Retinal pigment epithelial cell (primary cell): ENCODE measurements at regions not wholly inside any gene's neighbourhood (a gene's known extent, or its start where the extent isn't known, plus 50 kb on each side); places are given as distances from the start of the nearest gene placed in this dataset.

ENCODE experiments used
- DNase-seq: peaks from one replicate; pipeline ENCODE4 v3.0.0-alpha.2; 2010; ENCODE audit warnings: low read depth
- H3K4me3 ChIP-seq: 2 replicates; pipeline ENCODE4 v1.5.1; 2011; ENCODE audit warnings: mild to moderate bottlenecking, low read length, control low read depth, moderate library complexity
- CTCF ChIP-seq: conservative IDR thresholded peaks from 2 replicates; pipeline ENCODE4 v1.5.1; 2011; ENCODE audit warnings: low read depth, low read length, control low read depth, inconsistent platforms

DNA sequence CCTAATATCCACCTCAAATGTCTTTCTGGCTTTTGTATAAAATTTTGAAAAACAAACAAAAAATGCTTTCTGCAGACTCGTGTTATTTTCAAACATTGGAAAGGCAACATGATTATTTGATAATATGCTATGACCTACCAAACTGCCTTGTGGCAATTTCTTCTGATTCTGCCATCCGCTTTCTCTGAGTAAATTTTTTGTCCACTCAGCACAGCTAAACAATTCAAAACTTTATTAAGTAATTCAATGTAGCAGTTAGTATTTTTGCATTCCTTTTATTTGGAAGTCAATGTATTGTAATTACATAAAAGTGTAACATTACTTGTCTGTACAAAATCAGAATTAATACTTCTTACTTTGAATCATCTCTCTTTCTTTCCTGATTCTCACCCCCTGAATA, 1206.6 kb upstream of the EYS start:
- DNase-seq, result no peak
- H3K4me3 ChIP-seq, result no peak overlapping the region
- no peak for TF ChIP-seq CTCF

DNA sequence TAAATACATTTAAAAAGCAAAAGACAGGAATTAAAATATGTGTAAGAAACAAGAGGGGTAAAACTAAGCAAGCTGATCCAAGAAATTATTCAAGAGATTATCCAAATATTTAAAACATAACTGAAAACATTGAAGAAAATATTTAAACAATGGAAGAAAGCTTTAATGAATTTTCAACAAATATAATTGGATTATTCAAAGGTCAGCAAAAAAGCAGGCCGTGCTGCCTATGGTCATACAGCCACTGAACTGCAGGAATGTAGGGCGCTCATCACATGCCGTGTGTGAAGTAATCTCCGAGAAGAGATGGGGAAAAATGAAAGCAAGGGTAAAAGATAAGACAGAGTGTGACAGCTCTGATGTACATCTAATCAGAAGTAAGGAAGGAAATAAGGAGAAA, 1195.4 kb upstream of the EYS start:
- no peak overlapping the region for H3K4me3 ChIP-seq
- no peak for DNase-seq
- TF ChIP-seq CTCF, result no peak

GRCh38 chr6:66900133-66901083, 1193.4 kb upstream of the EYS start:
- no peak for TF ChIP-seq CTCF
- H3K4me3 ChIP-seq, result no peak overlapping the region
- DNase-seq, result no peak

GRCh38 chr6:66897576-66897975, 1190.5 kb upstream of the EYS start:
- H3K4me3 ChIP-seq, result no peak overlapping the region
- no peak for DNase-seq
- no peak for TF ChIP-seq CTCF

DNA sequence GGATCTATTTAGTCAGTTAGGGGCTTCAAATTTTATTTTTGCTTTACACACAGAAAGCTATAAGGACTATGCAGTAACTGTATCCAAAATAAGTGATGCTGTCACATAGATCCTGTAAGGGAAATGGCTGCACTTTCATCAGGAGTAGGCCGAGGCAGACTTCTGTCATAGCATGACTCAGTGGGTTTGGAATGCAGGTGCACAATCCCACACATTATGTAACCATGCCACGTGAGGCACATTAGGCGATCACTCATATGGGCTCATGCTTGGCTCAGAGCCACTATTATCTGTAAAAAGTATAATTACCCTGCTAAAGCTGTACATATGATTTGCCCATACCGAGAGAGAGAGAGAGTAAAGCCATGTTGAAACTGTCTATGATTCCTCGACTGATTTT, 1189.4 kb upstream of the EYS start:
- TF ChIP-seq CTCF, result no peak
- H3K4me3 ChIP-seq, result no peak overlapping the region
- peak; percentile 47 for DNase-seq

DNA sequence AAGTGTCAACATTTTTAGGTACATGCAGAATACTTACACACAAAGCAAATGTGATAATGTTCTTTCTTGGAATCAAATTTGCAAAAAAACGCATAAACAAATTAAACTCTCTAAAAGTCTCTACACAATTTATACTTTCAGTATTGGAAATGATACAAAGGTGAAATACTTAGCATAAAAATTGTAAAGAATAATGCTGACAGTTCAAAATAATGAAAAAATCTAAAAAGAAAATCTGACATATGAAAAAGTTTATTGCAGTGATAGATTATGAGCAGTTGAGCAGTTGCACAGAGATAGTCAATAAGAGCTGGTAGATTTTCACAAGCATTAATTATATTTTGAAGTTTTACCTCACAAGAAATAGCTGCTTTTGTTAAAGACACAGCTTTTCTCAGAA, 1176.4 kb upstream of the EYS start:
- H3K4me3 ChIP-seq, result no peak overlapping the region
- DNase-seq, result no peak
- no peak for TF ChIP-seq CTCF

DNA sequence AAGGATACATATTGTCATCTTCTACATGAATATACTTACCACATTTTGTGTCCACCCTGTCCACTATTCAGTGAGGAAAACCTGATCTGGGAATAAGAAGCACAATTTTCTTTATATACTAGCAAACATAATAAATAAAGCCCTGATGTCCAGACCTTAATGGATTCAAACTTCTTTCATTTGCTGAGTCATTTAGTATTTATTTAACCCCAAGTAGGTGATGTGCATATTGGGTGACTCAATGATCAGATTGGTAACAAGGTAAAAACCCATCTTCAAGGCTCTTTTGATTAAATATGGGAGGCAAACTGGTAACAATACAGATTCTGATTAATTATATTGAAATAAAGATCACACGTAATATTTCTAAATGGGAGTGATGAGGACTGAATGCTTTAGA, 1159.8 kb upstream of the EYS start:
- no peak for DNase-seq
- no peak overlapping the region for H3K4me3 ChIP-seq
- no peak for TF ChIP-seq CTCF
